K562 (cell line): ENCODE measurements at regions not wholly inside any gene's neighbourhood (a gene's known extent, or its start where the extent isn't known, plus 50 kb on each side); places are given as distances from the start of the nearest gene placed in this dataset.

ENCODE experiments used
- NR2F6 ChIP-seq: fragments of 450-650 bp; formaldehyde crosslinking; IDR thresholded peaks from 2 replicates; pipeline ENCODE4 v1.4.0; 2020; ENCODE audit warnings: mild to moderate bottlenecking
- POLR2AphosphoS5 ChIP-seq: IDR thresholded peaks from 2 replicates; pipeline ENCODE4 v1.6.1; 2011; ENCODE audit warnings: mild to moderate bottlenecking, low read depth, low read length, moderate library complexity; ENCODE audit not compliant: control insufficient read depth, insufficient read depth
- THRAP3 ChIP-seq: fragments of 450-650 bp; IDR thresholded peaks from 2 replicates; pipeline ENCODE4 v1.6.1; 2016; ENCODE audit warnings: mild to moderate bottlenecking, inconsistent platforms, borderline replicate concordance
- ZNF175 ChIP-seq: fragments of 200-800 bp; sonication (Bioruptor generic); IDR thresholded peaks from 2 replicates; pipeline ENCODE4 v1.6.1; 2016; ENCODE audit warnings: low read depth, mild to moderate bottlenecking, missing genetic modification characterization, missing compliant biosample characterization
- TF ChIP-seq, protein P1 (sequence below): fragments of 450-650 bp; conservative IDR thresholded peaks from 2 replicates; pipeline ENCODE4 v1.6.1; 2016; ENCODE audit warnings: missing genetic modification characterization, low read depth, mild to moderate bottlenecking, control low read depth, missing compliant biosample characterization
- TF ChIP-seq, protein P2 (sequence below): fragments of 450-650 bp; IDR thresholded peaks from 2 replicates; pipeline ENCODE4 v1.7.1; 2018; ENCODE audit warnings: mild to moderate bottlenecking, low read depth; ENCODE audit not compliant: partially characterized antibody
- TF ChIP-seq, protein P3 (sequence below): fragments of 250-450 bp; sonication (Bioruptor Pico); IDR thresholded peaks from 2 replicates; pipeline ENCODE4 v1.9.0; 2021; ENCODE audit warnings: mild to moderate bottlenecking
- TF ChIP-seq, protein P4 (sequence below), 3 experiments: fragments of 200-800 bp in 1 of 3; sonication (Bioruptor generic) in 1 of 3; sonication (generic) in 1 of 3; formaldehyde crosslinking in 1 of 3; IDR thresholded peaks; 2 replicates each; pipeline versions ENCODE4 v1.6.1 to v1.8.0; 2016 to 2022; ENCODE audit warnings: mild to moderate bottlenecking in 2 of 3, missing compliant biosample characterization in 2 of 3, missing genetic modification characterization in 2 of 3, missing genetic modification reagents in 1 of 3

DNA sequence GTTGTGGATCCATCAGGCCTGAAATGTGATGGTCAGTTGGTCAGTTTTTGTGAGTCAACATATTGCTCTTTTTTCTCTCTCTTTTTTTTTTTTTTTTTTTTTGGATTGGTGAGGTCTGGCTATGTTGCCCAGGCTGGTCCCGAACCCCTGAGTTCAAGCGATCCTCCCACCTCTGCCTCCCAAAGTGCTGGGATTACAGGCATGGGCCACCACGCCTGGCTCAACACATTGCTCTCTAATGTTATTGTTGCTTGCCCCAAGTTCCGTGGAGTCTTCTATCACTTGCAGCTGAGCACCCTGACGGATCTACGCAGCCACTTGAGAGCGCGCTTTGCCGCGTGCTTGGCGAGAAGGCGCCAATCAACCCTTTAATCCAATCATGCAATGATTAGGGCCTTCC lies 69.5 kb upstream of the DIO3 start (continued):
- TF ChIP-seq, protein P1, sequence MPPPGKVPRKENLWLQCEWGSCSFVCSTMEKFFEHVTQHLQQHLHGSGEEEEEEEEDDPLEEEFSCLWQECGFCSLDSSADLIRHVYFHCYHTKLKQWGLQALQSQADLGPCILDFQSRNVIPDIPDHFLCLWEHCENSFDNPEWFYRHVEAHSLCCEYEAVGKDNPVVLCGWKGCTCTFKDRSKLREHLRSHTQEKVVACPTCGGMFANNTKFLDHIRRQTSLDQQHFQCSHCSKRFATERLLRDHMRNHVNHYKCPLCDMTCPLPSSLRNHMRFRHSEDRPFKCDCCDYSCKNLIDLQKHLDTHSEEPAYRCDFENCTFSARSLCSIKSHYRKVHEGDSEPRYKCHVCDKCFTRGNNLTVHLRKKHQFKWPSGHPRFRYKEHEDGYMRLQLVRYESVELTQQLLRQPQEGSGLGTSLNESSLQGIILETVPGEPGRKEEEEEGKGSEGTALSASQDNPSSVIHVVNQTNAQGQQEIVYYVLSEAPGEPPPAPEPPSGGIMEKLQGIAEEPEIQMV (tag), result no peak
- TF ChIP-seq THRAP3 (no peak), POLR2AphosphoS5 (no peak), NR2F6 (CRISPR knock-in tag) (no peak), ZNF175 (no peak)
- TF ChIP-seq, protein P2, sequence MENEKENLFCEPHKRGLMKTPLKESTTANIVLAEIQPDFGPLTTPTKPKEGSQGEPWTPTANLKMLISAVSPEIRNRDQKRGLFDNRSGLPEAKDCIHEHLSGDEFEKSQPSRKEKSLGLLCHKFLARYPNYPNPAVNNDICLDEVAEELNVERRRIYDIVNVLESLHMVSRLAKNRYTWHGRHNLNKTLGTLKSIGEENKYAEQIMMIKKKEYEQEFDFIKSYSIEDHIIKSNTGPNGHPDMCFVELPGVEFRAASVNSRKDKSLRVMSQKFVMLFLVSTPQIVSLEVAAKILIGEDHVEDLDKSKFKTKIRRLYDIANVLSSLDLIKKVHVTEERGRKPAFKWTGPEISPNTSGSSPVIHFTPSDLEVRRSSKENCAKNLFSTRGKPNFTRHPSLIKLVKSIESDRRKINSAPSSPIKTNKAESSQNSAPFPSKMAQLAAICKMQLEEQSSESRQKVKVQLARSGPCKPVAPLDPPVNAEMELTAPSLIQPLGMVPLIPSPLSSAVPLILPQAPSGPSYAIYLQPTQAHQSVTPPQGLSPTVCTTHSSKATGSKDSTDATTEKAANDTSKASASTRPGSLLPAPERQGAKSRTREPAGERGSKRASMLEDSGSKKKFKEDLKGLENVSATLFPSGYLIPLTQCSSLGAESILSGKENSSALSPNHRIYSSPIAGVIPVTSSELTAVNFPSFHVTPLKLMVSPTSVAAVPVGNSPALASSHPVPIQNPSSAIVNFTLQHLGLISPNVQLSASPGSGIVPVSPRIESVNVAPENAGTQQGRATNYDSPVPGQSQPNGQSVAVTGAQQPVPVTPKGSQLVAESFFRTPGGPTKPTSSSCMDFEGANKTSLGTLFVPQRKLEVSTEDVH, result no peak
- TF ChIP-seq, protein P3, sequence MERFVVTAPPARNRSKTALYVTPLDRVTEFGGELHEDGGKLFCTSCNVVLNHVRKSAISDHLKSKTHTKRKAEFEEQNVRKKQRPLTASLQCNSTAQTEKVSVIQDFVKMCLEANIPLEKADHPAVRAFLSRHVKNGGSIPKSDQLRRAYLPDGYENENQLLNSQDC (CRISPR knock-in tag), result no peak
- TF ChIP-seq, protein P4, sequence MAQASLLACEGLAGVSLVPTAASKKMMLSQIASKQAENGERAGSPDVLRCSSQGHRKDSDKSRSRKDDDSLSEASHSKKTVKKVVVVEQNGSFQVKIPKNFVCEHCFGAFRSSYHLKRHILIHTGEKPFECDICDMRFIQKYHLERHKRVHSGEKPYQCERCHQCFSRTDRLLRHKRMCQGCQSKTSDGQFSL (CRISPR knock-in tag; IDR thresholded peaks at IDR 0.05), result no peak
- TF ChIP-seq, protein P4 (tag; IDR thresholded peaks at IDR 0.05), result no peak
